ENCODE measurements at regions not wholly inside any gene's neighbourhood (a gene's known extent, or its start where the extent isn't known, plus 50 kb on each side); places are given as distances from the start of the nearest gene placed in this dataset.

GRCh38 chr9:21684231-21684630 lies 118.2 kb upstream of the MTAP start:
- Histone ChIP-seq H3K27me3 (ENCODE audit: insufficient read depth, low read length) (no peaks in the 10 kb centered on the region), H3K4me1 (ENCODE audit: insufficient read depth, low read length) (peaks cover 2% of the 10 kb centered on the region; the same call in 1 of the 2 replicates), H3K4me3 (ENCODE audit: low read length) (no peak overlapping the region), H3K36me3 (ENCODE audit: insufficient read depth, low read length) (no peaks in the 10 kb centered on the region), H3K9me3 (ENCODE audit: insufficient read depth, low read depth, low read length) (no peaks in the 10 kb centered on the region), H3K27ac (ENCODE audit: low read depth, low read length) (no peak overlapping the region), H3K9ac (ENCODE audit: low read depth, low read length) (no peak overlapping the region)
- WGBS = 100% methylated on average over 2 of the region's 2 CpGs

DNA sequence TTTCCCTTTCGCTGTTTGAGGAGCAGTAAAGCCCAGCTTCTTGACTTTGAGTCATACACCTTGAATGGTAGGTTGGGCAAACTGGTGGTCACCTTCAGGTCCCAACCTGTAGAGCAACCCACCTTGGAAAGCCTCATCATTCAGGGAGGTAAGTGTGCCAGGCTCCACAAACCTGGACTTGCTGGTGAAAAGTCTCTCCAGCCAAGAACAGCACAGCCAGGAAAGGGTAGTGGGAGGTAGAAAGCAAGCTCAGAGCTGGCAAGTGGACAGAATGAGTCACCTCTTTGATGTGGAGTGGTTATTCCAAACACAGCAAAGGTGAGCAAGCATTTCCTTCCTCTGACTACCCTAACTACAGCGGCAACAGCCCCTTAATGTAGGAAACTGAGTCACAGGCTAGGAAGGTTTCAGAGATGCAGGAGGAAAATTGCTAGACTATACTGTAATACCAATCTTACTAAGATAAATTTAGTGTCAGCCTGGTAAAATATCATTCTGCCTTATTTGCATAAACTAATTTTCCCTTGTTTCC lies 117.5 kb upstream of the MTAP start:
- no peaks in the 10 kb centered on the region for H3K36me3 ChIP-seq (ENCODE audit: insufficient read depth, low read length)
- 82% methylated on average over 1 of the region's 2 CpGs for WGBS
- no peaks in the 10 kb centered on the region for H3K9me3 ChIP-seq (ENCODE audit: insufficient read depth, low read depth, low read length)
- H3K4me1 ChIP-seq (ENCODE audit: insufficient read depth, low read length) = peaks cover 2% of the 10 kb centered on the region; the same call in 1 of the 2 replicates
- no peak overlapping the region for H3K4me3 ChIP-seq (ENCODE audit: low read length)
- no peak overlapping the region for H3K9ac ChIP-seq (ENCODE audit: low read depth, low read length)
- H3K27me3 ChIP-seq (ENCODE audit: insufficient read depth, low read length) = no peaks in the 10 kb centered on the region
- no peak overlapping the region for H3K27ac ChIP-seq (ENCODE audit: low read depth, low read length)

GRCh38 chr9:21685502-21685901 lies 116.9 kb upstream of the MTAP start:
- no peak overlapping the region for H3K27ac ChIP-seq (ENCODE audit: low read depth, low read length)
- no peak overlapping the region for H3K9ac ChIP-seq (ENCODE audit: low read depth, low read length)
- WGBS = 90% methylated on average over 6 of the region's 6 CpGs
- no peaks in the 10 kb centered on the region for H3K9me3 ChIP-seq (ENCODE audit: insufficient read depth, low read depth, low read length)
- peaks cover 2% of the 10 kb centered on the region; the same call in 1 of the 2 replicates for H3K4me1 ChIP-seq (ENCODE audit: insufficient read depth, low read length)
- no peaks in the 10 kb centered on the region for H3K36me3 ChIP-seq (ENCODE audit: insufficient read depth, low read length)
- H3K4me3 ChIP-seq (ENCODE audit: low read length) = no peak overlapping the region
- H3K27me3 ChIP-seq (ENCODE audit: insufficient read depth, low read length) = no peaks in the 10 kb centered on the region

DNA sequence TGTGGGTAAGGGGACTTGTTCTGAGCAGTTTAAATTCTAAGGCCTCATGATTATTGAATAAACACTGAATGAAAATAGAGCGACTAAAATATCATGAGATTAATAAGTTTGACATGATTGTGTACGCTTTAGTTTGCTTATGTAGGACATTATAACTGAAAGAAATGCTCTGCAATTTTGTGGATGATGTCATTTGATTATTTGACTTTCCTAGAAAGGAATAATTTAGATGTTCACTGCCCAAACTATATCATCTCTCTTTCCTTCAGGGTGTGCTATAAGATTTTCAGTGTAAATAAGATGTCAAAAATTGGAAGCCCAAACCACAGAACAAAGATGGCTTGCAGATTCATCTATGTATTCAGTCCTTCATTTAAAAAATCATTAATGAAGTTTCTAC lies 115.7 kb upstream of the MTAP start:
- Histone ChIP-seq H3K4me1 (ENCODE audit: insufficient read depth, low read length) (peaks cover 2% of the 10 kb centered on the region; the same call in 1 of the 2 replicates), H3K36me3 (ENCODE audit: insufficient read depth, low read length) (no peaks in the 10 kb centered on the region), H3K27ac (ENCODE audit: low read depth, low read length) (no peak overlapping the region), H3K27me3 (ENCODE audit: insufficient read depth, low read length) (no peaks in the 10 kb centered on the region), H3K4me3 (ENCODE audit: low read length) (no peak overlapping the region), H3K9ac (ENCODE audit: low read depth, low read length) (no peak overlapping the region), H3K9me3 (ENCODE audit: insufficient read depth, low read depth, low read length) (no peaks in the 10 kb centered on the region)
- WGBS = 93% methylated on average over 2 of the region's 2 CpGs

DNA sequence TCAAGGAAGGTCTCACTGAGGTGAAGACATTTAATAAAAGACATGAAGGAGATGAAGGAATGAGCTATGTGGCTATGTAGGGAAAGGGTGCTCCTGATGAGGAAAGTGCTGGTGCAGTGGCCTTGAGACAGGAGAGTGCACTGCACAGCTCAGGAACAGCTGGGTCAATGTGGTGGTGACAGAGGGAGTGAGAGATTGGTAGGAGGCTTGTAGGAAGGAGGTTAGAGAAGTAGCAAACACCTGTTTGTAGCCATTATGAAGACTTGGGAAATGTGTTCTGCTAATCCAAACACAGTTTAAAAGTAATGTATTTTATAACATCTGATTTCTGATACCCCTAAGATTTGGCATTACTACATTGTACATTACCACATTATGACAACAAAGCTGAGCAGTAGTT lies 115.1 kb upstream of the MTAP start:
- H3K9me3 ChIP-seq (ENCODE audit: insufficient read depth, low read depth, low read length) = no peaks in the 10 kb centered on the region
- H3K27ac ChIP-seq (ENCODE audit: low read depth, low read length) = no peak overlapping the region
- 0 out of 2 replicates have a peak, but pooled peaks cover 2% of the 10 kb centered on the region for H3K27me3 ChIP-seq (ENCODE audit: insufficient read depth, low read length)
- H3K9ac ChIP-seq (ENCODE audit: low read depth, low read length) = no peak overlapping the region
- peaks cover 2% of the 10 kb centered on the region; the same call in 1 of the 2 replicates for H3K4me1 ChIP-seq (ENCODE audit: insufficient read depth, low read length)
- H3K36me3 ChIP-seq (ENCODE audit: insufficient read depth, low read length) = no peaks in the 10 kb centered on the region
- no peak overlapping the region for H3K4me3 ChIP-seq (ENCODE audit: low read length)

DNA sequence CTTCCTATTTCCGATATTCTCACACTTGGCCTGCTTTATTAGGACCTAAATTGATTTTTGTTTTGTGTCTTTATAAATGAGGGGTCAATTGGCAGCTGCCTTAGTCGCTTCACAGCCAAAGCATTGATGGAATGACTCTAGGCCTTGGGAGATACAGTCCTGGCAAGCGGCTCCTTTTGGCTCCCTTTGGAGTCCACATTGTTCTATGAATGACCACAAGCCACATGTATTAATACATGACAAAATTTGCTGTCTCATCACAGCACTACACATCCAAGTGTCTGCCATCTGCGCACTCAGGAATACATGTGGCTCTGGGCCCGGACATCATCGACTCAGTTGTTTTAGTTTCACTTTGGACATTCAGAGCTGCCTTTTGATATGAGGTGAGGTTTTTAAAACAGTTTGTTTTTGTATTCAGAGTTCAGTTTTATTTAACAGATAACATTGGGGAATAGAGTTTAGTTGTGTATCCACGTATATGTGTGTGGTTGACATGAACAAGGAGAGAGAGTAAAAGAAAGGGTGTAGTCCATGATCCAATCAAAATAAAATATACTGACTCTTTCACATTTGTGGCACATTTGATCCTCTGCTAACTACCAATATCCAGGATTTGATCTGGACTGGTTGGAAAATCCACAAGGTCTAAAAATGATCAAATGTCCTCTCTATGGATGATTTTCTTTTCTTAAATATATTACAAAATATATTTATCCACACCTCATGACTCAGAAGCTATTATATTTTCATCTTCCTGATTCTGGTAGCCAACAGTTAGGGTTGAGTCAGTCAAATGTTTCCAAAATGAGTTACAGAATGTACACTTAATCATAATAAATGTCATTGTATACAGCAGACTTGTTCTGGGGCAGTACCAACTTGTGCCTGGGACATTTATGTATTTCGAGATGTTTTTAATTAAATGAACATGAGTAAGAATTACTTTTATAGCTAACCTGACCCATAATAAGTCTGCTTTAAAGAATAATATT lies 114.0 kb upstream of the MTAP start:
- WGBS = 92% methylated on average over 7 of the region's 8 CpGs
- no peak overlapping the region for H3K27ac ChIP-seq (ENCODE audit: low read depth, low read length)

GRCh38 chr9:21689854-21690253 lies 112.6 kb upstream of the MTAP start:
- H3K4me1 ChIP-seq (ENCODE audit: insufficient read depth, low read length) = peaks cover under 1% of the 10 kb centered on the region; the same call in 1 of the 2 replicates
- H3K36me3 ChIP-seq (ENCODE audit: insufficient read depth, low read length) = no peaks in the 10 kb centered on the region
- 0 out of 2 replicates have a peak, but pooled peaks cover 4% of the 10 kb centered on the region for H3K27me3 ChIP-seq (ENCODE audit: insufficient read depth, low read length)
- no peak overlapping the region for H3K27ac ChIP-seq (ENCODE audit: low read depth, low read length)
- WGBS = no CpG with 5 or more reads among the region's 1 CpG
- no peaks in the 10 kb centered on the region for H3K9me3 ChIP-seq (ENCODE audit: insufficient read depth, low read depth, low read length)
- no peak overlapping the region for H3K4me3 ChIP-seq (ENCODE audit: low read length)
- no peak overlapping the region for H3K9ac ChIP-seq (ENCODE audit: low read depth, low read length)

More for the DNA sequence above, 114.0 kb upstream of the MTAP start:
- Histone ChIP-seq H3K4me3 (ENCODE audit: low read length) (no peak overlapping the region), H3K9ac (ENCODE audit: low read depth, low read length) (no peak overlapping the region), H3K27me3 (ENCODE audit: insufficient read depth, low read length) (0 out of 2 replicates have a peak, but pooled peaks cover 4% of the 10 kb centered on the region), H3K4me1 (ENCODE audit: insufficient read depth, low read length) (peaks cover 2% of the 10 kb centered on the region; the same call in 1 of the 2 replicates), H3K36me3 (ENCODE audit: insufficient read depth, low read length) (no peaks in the 10 kb centered on the region), H3K9me3 (ENCODE audit: insufficient read depth, low read depth, low read length) (no peaks in the 10 kb centered on the region)

DNA sequence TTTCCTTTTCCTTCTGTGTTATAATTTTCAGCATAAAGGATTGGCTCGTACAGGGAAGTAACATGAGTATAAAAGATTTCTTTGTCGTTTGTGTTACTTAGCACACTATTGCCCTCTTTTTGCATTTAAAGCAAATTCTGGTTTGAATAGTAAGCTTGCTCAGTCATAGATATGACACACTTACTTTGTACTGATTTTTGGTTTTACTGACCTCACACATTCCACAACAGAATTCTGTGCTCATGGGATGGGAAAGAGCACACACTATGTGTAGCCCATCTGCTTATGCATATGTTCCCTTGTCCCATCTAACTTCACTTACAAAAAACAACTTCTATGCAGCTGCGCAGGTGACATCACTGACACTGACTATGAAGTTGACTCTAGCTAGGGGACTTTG lies 111.9 kb upstream of the MTAP start:
- no peaks in the 10 kb centered on the region for H3K4me1 ChIP-seq (ENCODE audit: insufficient read depth, low read length)
- no peak overlapping the region for H3K4me3 ChIP-seq (ENCODE audit: low read length)
- 0 out of 2 replicates have a peak, but pooled peaks cover 4% of the 10 kb centered on the region for H3K27me3 ChIP-seq (ENCODE audit: insufficient read depth, low read length)
- H3K9ac ChIP-seq (ENCODE audit: low read depth, low read length) = no peak overlapping the region
- no peaks in the 10 kb centered on the region for H3K9me3 ChIP-seq (ENCODE audit: insufficient read depth, low read depth, low read length)
- no peak overlapping the region for H3K27ac ChIP-seq (ENCODE audit: low read depth, low read length)
- H3K36me3 ChIP-seq (ENCODE audit: insufficient read depth, low read length) = no peaks in the 10 kb centered on the region
- 98% methylated on average over 2 of the region's 3 CpGs for WGBS

DNA sequence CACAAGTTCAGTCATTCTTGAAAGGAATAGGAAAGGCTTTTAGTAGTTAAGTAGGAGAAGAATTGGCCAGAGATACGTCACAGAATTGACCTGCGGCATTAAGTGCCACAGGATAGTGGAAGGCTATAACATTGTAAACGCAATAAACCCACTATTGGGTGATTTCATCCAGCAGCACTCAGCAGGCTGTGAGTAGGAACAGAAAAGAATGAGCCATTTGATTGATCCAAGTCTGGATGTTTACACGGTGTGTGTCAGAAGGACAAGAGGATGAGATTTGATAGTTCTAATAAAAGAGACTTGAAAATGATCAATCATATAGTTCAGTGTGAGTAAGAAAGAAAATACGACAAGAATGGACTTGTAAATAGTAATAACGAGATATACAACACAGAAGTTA lies 110.0 kb upstream of the MTAP start:
- no peak overlapping the region for H3K9ac ChIP-seq (ENCODE audit: low read depth, low read length)
- WGBS = 87% methylated on average over 6 of the region's 6 CpGs
- no peaks in the 10 kb centered on the region for H3K4me1 ChIP-seq (ENCODE audit: insufficient read depth, low read length)
- no peak overlapping the region for H3K27ac ChIP-seq (ENCODE audit: low read depth, low read length)
- H3K4me3 ChIP-seq (ENCODE audit: low read length) = no peak overlapping the region
- H3K27me3 ChIP-seq (ENCODE audit: insufficient read depth, low read length) = 0 out of 2 replicates have a peak, but pooled peaks cover 4% of the 10 kb centered on the region
- no peaks in the 10 kb centered on the region for H3K9me3 ChIP-seq (ENCODE audit: insufficient read depth, low read depth, low read length)
- H3K36me3 ChIP-seq (ENCODE audit: insufficient read depth, low read length) = no peaks in the 10 kb centered on the region

DNA sequence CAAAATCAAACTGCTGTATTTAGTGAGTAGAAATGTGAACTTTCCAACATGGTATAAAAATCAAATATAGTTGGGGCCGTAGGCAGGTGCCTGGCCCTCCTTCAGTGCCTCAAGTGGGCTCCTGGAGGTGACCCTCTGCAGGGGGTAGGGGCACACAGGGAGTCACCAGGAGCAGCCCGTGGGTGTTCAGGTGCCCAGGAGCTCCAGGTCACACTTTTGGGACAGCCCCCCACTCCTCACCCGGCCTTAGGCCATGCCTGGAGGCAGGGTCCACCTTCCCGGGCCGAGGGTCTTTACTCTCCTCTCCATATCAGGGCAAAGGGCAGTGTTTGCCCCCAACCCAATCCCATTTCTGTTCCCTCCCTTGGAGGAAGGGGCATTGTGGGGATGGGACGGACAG lies 108.0 kb upstream of the MTAP start:
- no peak overlapping the region for H3K9ac ChIP-seq (ENCODE audit: low read depth, low read length)
- no peaks in the 10 kb centered on the region for H3K4me1 ChIP-seq (ENCODE audit: insufficient read depth, low read length)
- H3K27me3 ChIP-seq (ENCODE audit: insufficient read depth, low read length) = 0 out of 2 replicates have a peak, but pooled peaks cover 4% of the 10 kb centered on the region
- no peaks in the 10 kb centered on the region for H3K9me3 ChIP-seq (ENCODE audit: insufficient read depth, low read depth, low read length)
- no peak overlapping the region for H3K4me3 ChIP-seq (ENCODE audit: low read length)
- no peak overlapping the region for H3K27ac ChIP-seq (ENCODE audit: low read depth, low read length)
- WGBS = 83% methylated on average over 6 of the region's 6 CpGs
- H3K36me3 ChIP-seq (ENCODE audit: insufficient read depth, low read length) = no peaks in the 10 kb centered on the region

GRCh38 chr9:21695443-21695842 lies 107.0 kb upstream of the MTAP start:
- WGBS = 95% methylated on average over 14 of the region's 14 CpGs
- no peaks in the 10 kb centered on the region for H3K36me3 ChIP-seq (ENCODE audit: insufficient read depth, low read length)

More at GRCh38 chr9:21695443-21695842, 107.0 kb upstream of the MTAP start:
- 0 out of 2 replicates have a peak, but pooled peaks cover 4% of the 10 kb centered on the region for H3K27me3 ChIP-seq (ENCODE audit: insufficient read depth, low read length)
- no peaks in the 10 kb centered on the region for H3K4me1 ChIP-seq (ENCODE audit: insufficient read depth, low read length)
- H3K9ac ChIP-seq (ENCODE audit: low read depth, low read length) = no peak overlapping the region
- no peak overlapping the region for H3K4me3 ChIP-seq (ENCODE audit: low read length)
- no peak overlapping the region for H3K27ac ChIP-seq (ENCODE audit: low read depth, low read length)
- no peaks in the 10 kb centered on the region for H3K9me3 ChIP-seq (ENCODE audit: insufficient read depth, low read depth, low read length)

Measured in HUES64 (cell line).